HEK293 (cell line): ENCODE measurements at regions not wholly inside any gene's neighbourhood (a gene's known extent, or its start where the extent isn't known, plus 50 kb on each side); places are given as distances from the start of the nearest gene placed in this dataset.

ENCODE experiments used
- CTCF ChIA-PET: fragments of 350-600 bp; formaldehyde crosslinking; extraction: SDS; loops from one replicate; lab custom pipeline; 2021; ENCODE audit warnings: antibody characterized with exemption; lab: Yijun Ruan, JAX
- POLR2A ChIA-PET: fragments of 300-600 bp; formaldehyde crosslinking; extraction: SDS; loops from one replicate; lab custom pipeline; 2020; ENCODE audit warnings: antibody characterized with exemption, inconsistent platforms; lab: Yijun Ruan, JAX
- H3K27ac ChIP-seq: fragments of 200-500 bp; sonication (Bioruptor generic); 2 replicates; pipeline ENCODE4 v1.5.1; 2014; ENCODE audit warnings: low read depth, low read length, control low read depth, inconsistent platforms; ENCODE audit errors: extremely low read depth
- H3K36me3 ChIP-seq, 2 experiments: fragments of 200-500 bp in 1 of 2; sonication (Bioruptor generic) in 1 of 2; 1 replicate in 1 of 2; 2 replicates in 1 of 2; pipeline ENCODE4 v1.5.1; 2014 to 2017; ENCODE audit warnings: inconsistent platforms in 2 of 2, low read length in 2 of 2; ENCODE audit not compliant: control insufficient read depth in 2 of 2, insufficient read depth in 1 of 2
- H3K4me1 ChIP-seq: fragments of 200-500 bp; sonication (Bioruptor generic); 2 replicates; pipeline ENCODE4 v1.5.1; 2014; ENCODE audit warnings: mild to moderate bottlenecking, low read length, inconsistent platforms; ENCODE audit not compliant: control insufficient read depth, insufficient read depth
- H3K4me3 ChIP-seq: 2 replicates; pipeline ENCODE4 v1.5.1; 2011; ENCODE audit warnings: low read depth, mild to moderate bottlenecking, control low read depth, low read length, moderate library complexity
- H3K9me3 ChIP-seq: fragments of 200-500 bp; sonication (Bioruptor generic); 2 replicates; pipeline ENCODE4 v1.5.1; 2014; ENCODE audit warnings: low read depth, low read length, inconsistent platforms; ENCODE audit not compliant: control insufficient read depth, insufficient read depth
- FEZF1 ChIP-seq: fragments of 450-650 bp; formaldehyde crosslinking; IDR thresholded peaks from 2 replicates; pipeline ENCODE4 v1.5.1; 2016; ENCODE audit warnings: missing biosample characterization, missing genetic modification characterization
- GLI4 ChIP-seq: fragments of 450-650 bp; formaldehyde crosslinking; IDR thresholded peaks from 2 replicates; pipeline ENCODE4 v1.5.1; 2016; ENCODE audit warnings: missing biosample characterization, missing genetic modification characterization
- MYNN ChIP-seq: fragments of 450-650 bp; formaldehyde crosslinking; IDR thresholded peaks from 2 replicates; pipeline ENCODE4 v1.5.1; 2016; ENCODE audit warnings: missing biosample characterization, missing genetic modification characterization, borderline replicate concordance
- REPIN1 ChIP-seq: fragments of 450-650 bp; formaldehyde crosslinking; IDR thresholded peaks from 2 replicates; pipeline ENCODE4 v1.5.1; 2017; ENCODE audit warnings: missing biosample characterization, missing genetic modification characterization, low read depth
- ZBTB21 ChIP-seq: fragments of 450-650 bp; formaldehyde crosslinking; IDR thresholded peaks from 2 replicates; pipeline ENCODE4 v1.5.1; 2017; ENCODE audit warnings: missing biosample characterization, missing genetic modification characterization
- ZNF10 ChIP-seq: fragments of 450-650 bp; formaldehyde crosslinking; IDR thresholded peaks from 2 replicates; pipeline ENCODE4 v1.5.1; 2017; ENCODE audit warnings: missing biosample characterization, missing genetic modification characterization
- ZNF169 ChIP-seq: fragments of 450-650 bp; formaldehyde crosslinking; IDR thresholded peaks from 2 replicates; pipeline ENCODE4 v1.5.1; 2016; ENCODE audit warnings: missing biosample characterization, missing genetic modification characterization
- ZNF248 ChIP-seq: fragments of 450-650 bp; formaldehyde crosslinking; IDR thresholded peaks from 2 replicates; pipeline ENCODE4 v1.5.1; 2017; ENCODE audit warnings: missing biosample characterization, missing genetic modification characterization
- ZNF302 ChIP-seq: fragments of 450-650 bp; formaldehyde crosslinking; IDR thresholded peaks from 2 replicates; pipeline ENCODE4 v1.5.1; 2016; ENCODE audit warnings: missing biosample characterization, missing genetic modification characterization, low read depth
- ZNF324 ChIP-seq: fragments of 450-650 bp; formaldehyde crosslinking; IDR thresholded peaks from 2 replicates; pipeline ENCODE4 v1.5.1; 2016; ENCODE audit warnings: missing biosample characterization, missing genetic modification characterization
- ZNF341 ChIP-seq: fragments of 450-650 bp; formaldehyde crosslinking; IDR thresholded peaks from 2 replicates; pipeline ENCODE4; 2016; ENCODE audit warnings: low read depth, missing biosample characterization, missing genetic modification characterization
- ZNF354C ChIP-seq: fragments of 450-650 bp; formaldehyde crosslinking; IDR thresholded peaks from 2 replicates; pipeline ENCODE4 v1.5.1; 2016; ENCODE audit warnings: missing biosample characterization, missing genetic modification characterization, low read depth, borderline replicate concordance
- ZNF362 ChIP-seq: fragments of 450-650 bp; formaldehyde crosslinking; IDR thresholded peaks from 2 replicates; pipeline ENCODE4 v1.5.1; 2016; ENCODE audit warnings: missing biosample characterization, missing genetic modification characterization
- ZNF404 ChIP-seq: fragments of 450-650 bp; formaldehyde crosslinking; IDR thresholded peaks from 2 replicates; pipeline ENCODE4 v1.5.1; 2017; ENCODE audit warnings: missing biosample characterization, missing genetic modification characterization
- ZNF426 ChIP-seq: fragments of 450-650 bp; formaldehyde crosslinking; IDR thresholded peaks from 2 replicates; pipeline ENCODE4 v1.5.1; 2017; ENCODE audit warnings: missing biosample characterization, missing genetic modification characterization, mild to moderate bottlenecking, inconsistent platforms, moderate library complexity
- ZNF473 ChIP-seq: fragments of 450-650 bp; formaldehyde crosslinking; IDR thresholded peaks from 2 replicates; pipeline ENCODE4 v1.5.1; 2017; ENCODE audit warnings: missing biosample characterization, missing genetic modification characterization
- ZNF518A ChIP-seq: fragments of 450-650 bp; formaldehyde crosslinking; conservative IDR thresholded peaks from 2 replicates; pipeline ENCODE4 v1.5.1; 2016; ENCODE audit warnings: low read depth, missing biosample characterization, missing genetic modification characterization
- ZNF560 ChIP-seq: fragments of 450-650 bp; formaldehyde crosslinking; IDR thresholded peaks from 2 replicates; pipeline ENCODE4 v1.5.1; 2017; ENCODE audit warnings: missing biosample characterization, missing genetic modification characterization, borderline replicate concordance
- ZNF610 ChIP-seq: fragments of 450-650 bp; formaldehyde crosslinking; IDR thresholded peaks from 2 replicates; pipeline ENCODE4 v1.5.1; 2016; ENCODE audit warnings: missing biosample characterization, missing genetic modification characterization, borderline replicate concordance
- ZNF624 ChIP-seq: fragments of 450-650 bp; formaldehyde crosslinking; IDR thresholded peaks from 2 replicates; pipeline ENCODE4 v1.5.1; 2017; ENCODE audit warnings: missing biosample characterization, missing genetic modification characterization
- ZNF626 ChIP-seq: fragments of 450-650 bp; sonication (Bioruptor Pico); formaldehyde crosslinking; IDR thresholded peaks from 2 replicates; pipeline ENCODE4 v1.5.1; 2018; ENCODE audit warnings: missing biosample characterization, missing genetic modification characterization, inconsistent platforms
- ZNF629 ChIP-seq: fragments of 450-650 bp; formaldehyde crosslinking; IDR thresholded peaks from 2 replicates; pipeline ENCODE4 v1.5.1; 2017; ENCODE audit warnings: missing biosample characterization, missing genetic modification characterization
- ZNF704 ChIP-seq: fragments of 450-650 bp; formaldehyde crosslinking; IDR thresholded peaks from 2 replicates; pipeline ENCODE4 v1.5.1; 2016; ENCODE audit warnings: missing biosample characterization, missing genetic modification characterization
- ZNF768 ChIP-seq: fragments of 450-650 bp; formaldehyde crosslinking; IDR thresholded peaks from 2 replicates; pipeline ENCODE4 v1.5.1; 2018; ENCODE audit warnings: missing biosample characterization, mild to moderate bottlenecking, missing genetic modification characterization
- ZNF830 ChIP-seq: fragments of 450-650 bp; IDR thresholded peaks from 2 replicates; pipeline ENCODE4 v1.5.0; 2018; ENCODE audit warnings: missing biosample characterization, missing genetic modification characterization, low read depth, mild to moderate bottlenecking, moderate library complexity
- ZSCAN18 ChIP-seq: fragments of 450-650 bp; formaldehyde crosslinking; IDR thresholded peaks from 2 replicates; pipeline ENCODE4 v1.5.1; 2016; ENCODE audit warnings: missing biosample characterization, missing genetic modification characterization

GRCh38 chr1:91153341-91153740 lies 131.5 kb upstream of the ZNF644 start (continued):
- TF ChIP-seq ZNF341: no peak
- no peak for TF ChIP-seq ZNF426 (tag by site-specific recombination)

GRCh38 chr1:91152331-91152730 lies 130.5 kb upstream of the ZNF644 start:
- Histone ChIP-seq H3K9me3 (no peaks in the 10 kb centered on the region), H3K4me3 (no peak overlapping the region), H3K27ac (no peak overlapping the region), H3K36me3 (no peaks in the 10 kb centered on the region), H3K4me1 (no peaks in the 10 kb centered on the region)
- POLR2A ChIA-PET: no interaction called here
- TF ChIP-seq ZNF560 (tag by site-specific recombination) (no peak), ZBTB21 (tag by site-specific recombination) (no peak), ZNF626 (tag by site-specific recombination) (no peak), ZSCAN18 (tag by site-specific recombination) (no peak), ZNF518A (tag by site-specific recombination) (no peak)
- CTCF ChIA-PET: interaction anchor here (1.4 kb wide), 1 partner anchor 14 kb away, joined by 5 read pairs; no protein-coding TSS in a partner anchor

GRCh38 chr1:91151702-91152101 lies 129.9 kb upstream of the ZNF644 start:
- ChIA-PET POLR2A (no interaction called here), CTCF (interaction anchor here (1.0 to 1.4 kb wide), 2 partner anchors 14 to 15 kb away, joined by 4 to 5 read pairs; no protein-coding TSS in a partner anchor)
- Histone ChIP-seq H3K36me3 (no peaks in the 10 kb centered on the region), H3K27ac (no peak overlapping the region), H3K9me3 (no peaks in the 10 kb centered on the region), H3K4me1 (no peaks in the 10 kb centered on the region), H3K4me3 (no peak overlapping the region)
- TF ChIP-seq GLI4: no peak
- no peak for TF ChIP-seq FEZF1 (tag by site-specific recombination)
- TF ChIP-seq ZNF248 (tag by site-specific recombination): no peak
- no peak for TF ChIP-seq ZNF704 (tag by site-specific recombination)
- TF ChIP-seq ZNF302 (tag by site-specific recombination): no peak
- TF ChIP-seq ZNF404 (tag by site-specific recombination): no peak
- no peak for TF ChIP-seq ZNF10 (tag by site-specific recombination)
- no peak for TF ChIP-seq ZNF324 (tag by site-specific recombination)
- no peak for TF ChIP-seq ZNF624
- TF ChIP-seq ZNF768 (tag by site-specific recombination): no peak
- no peak for TF ChIP-seq ZNF473 (tag by site-specific recombination)
- no peak for TF ChIP-seq ZNF830 (tag by site-specific recombination)
- no peak for TF ChIP-seq ZNF610 (tag by site-specific recombination)
- no peak for TF ChIP-seq ZNF354C (tag by site-specific recombination)
- no peak for TF ChIP-seq ZNF169 (tag by site-specific recombination)
- TF ChIP-seq MYNN: no peak
- no peak for TF ChIP-seq ZNF629 (tag by site-specific recombination)
- no peak for TF ChIP-seq REPIN1 (tag by site-specific recombination)
- TF ChIP-seq ZNF362 (tag by site-specific recombination): no peak
